Eye (tissue), 1 donor: ENCODE measurements at regions not wholly inside any gene's neighbourhood (a gene's known extent, or its start where the extent isn't known, plus 50 kb on each side); places are given as distances from the start of the nearest gene placed in this dataset.

ENCODE experiments used
- DNase-seq: peaks from one replicate; pipeline ENCODE4 v3.0.0-alpha.2; 2015

DNA sequence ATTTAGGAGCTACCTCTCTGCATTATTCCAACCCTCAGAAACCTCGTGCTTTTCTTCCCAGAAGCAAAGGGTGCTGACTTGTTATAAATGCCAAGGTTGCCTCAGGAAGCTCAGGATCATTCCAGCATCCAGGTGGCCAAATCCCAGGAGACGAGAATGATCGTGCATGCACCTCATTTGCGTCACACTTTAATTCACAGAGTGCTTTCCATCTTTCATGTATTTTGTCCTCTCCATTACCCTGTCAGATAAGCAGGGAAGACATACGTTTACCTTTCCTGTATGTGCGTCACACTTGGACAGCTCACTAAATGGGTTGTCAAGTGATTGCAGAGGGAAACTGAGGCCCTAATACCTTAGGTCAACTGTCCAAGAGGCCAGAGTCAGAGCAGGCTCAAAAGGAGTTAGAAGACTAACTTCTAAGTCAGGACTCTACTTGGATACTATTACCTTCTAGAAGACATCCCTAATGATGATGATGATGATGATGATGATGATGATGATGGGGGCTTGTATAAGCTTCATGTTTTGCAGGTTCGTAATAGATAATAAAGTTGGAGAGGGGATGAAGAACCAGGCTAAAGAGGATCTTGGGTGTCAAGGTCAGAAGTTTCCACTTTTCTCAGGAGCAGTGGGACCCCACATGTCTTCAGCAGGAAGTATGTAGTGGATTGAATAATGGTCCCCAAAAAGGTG is 150.6 kb upstream of the TNRC6C start:
- no peak for DNase-seq

DNA sequence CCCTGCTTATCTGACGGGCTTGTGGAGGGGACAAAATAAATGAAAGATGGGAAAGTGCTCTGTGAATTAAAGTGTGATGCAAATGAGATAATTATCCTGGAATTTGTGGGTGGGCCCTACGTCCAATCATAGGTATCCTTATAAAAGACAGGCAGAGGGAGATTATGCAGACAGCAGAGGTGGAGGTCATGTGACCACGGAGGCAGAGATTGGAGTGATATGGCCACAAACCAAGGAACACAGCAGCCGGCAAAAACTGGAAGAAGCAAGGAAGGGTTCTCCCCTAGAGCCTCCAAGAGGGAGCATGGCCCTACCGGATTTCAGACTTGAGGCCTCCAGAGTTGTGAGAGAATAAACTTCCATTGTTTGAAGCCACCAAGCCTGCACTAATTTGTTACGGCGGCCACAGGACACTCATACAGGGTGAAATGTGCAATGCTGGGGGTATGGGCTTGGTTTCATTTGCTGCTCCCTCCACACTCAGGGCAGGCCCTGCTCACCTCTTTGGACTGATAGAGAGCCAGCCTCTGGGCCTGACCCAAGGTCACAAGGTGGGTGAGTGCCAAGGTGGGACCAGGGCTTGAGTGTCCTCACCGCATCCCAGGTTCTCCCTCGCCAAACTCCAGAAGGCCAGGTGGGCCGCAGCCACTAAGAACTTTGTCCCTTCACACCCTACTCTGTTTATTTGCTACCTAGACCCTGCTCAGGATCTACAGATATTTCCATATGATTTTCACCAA is 149.6 kb upstream of the TNRC6C start:
- DNase-seq = no peak

DNA sequence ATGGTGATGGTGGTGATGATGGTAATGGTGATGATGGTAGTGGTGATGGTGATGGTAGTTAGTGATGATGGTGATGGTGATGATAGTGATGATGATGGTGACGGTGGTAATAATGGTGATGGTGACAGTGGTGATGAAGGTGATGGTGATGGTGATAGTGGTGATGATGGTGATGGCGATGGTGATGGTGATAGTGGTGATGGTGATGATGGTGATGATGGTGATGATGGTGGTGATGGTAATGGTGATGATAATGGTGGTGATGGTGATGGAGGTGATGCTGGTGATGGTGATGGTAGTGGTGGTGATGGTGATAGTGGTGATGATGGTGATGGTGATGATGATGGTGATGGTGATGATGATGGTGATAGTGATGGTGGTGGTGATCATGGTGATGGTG is 148.7 kb upstream of the TNRC6C start:
- DNase-seq = no peak

DNA sequence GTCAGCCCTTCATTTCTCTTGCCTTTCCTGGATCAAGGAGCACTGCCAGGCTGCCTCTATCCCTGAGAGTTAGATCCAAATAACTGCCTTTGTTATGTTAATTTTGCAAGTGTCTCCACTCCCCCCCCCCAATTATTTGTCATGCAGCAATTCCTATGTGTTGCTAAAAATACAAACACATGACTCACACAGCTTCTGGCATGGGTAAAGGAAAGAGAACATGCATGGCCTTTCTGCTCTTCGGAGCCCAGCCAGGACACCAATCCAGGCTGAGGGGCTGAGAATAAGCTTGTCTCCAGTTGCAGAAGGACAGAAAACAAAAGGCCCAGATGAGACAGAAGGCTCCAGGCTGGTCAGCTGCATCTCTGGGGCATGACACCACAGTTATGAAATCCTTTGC is 148.0 kb upstream of the TNRC6C start:
- DNase-seq = no peak

DNA sequence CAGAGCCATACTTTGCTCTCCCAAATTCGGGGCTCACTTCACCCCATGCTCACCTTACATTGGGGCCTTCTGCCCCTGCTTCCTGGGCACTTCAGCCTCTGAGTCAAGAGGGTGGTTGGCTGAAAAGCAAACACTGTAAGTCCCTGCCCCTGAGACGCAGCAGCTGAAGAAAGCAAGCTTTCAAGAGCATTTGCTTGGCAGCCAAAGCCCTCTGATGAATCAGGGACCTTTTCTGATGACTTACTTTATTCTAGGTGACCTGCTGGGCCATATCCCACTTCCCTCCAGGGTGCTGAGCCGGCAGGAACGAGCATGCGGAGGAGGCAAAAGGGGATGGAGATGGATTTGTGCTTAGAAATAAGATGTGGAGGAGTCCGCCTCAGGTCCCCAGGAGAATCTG is 147.0 kb upstream of the TNRC6C start:
- no peak for DNase-seq

DNA sequence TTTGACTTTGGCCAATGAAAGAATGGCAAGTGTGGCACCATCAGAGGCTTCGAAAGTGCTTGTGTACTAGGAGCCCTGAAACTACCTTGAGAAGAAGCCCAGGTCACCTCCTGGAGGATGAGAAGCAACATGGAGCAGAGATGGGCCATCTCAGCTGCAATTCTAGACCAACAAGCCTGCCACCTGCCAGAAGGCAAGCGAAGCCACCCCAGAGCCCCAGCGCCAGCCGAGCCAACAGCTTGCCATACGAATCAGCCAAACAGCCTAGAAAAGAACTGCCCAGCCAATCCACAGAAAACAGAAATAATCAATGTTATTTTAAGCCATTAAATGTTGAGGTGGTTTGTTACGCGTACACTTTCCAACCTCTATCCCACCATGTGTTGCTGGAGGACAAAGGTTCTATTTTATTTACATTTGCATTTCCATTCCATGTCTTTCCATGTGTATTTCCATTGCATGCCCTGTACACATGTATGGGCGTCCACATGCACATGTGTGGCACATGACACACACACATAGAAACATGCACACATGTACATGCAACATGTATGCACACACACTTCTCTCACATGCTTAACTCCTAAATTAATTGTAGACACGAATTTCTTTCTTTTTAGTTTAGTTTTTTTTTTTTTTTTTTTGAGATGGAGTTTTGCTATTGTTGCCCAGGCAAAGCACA is 144.3 kb upstream of the TNRC6C start:
- no peak for DNase-seq

DNA sequence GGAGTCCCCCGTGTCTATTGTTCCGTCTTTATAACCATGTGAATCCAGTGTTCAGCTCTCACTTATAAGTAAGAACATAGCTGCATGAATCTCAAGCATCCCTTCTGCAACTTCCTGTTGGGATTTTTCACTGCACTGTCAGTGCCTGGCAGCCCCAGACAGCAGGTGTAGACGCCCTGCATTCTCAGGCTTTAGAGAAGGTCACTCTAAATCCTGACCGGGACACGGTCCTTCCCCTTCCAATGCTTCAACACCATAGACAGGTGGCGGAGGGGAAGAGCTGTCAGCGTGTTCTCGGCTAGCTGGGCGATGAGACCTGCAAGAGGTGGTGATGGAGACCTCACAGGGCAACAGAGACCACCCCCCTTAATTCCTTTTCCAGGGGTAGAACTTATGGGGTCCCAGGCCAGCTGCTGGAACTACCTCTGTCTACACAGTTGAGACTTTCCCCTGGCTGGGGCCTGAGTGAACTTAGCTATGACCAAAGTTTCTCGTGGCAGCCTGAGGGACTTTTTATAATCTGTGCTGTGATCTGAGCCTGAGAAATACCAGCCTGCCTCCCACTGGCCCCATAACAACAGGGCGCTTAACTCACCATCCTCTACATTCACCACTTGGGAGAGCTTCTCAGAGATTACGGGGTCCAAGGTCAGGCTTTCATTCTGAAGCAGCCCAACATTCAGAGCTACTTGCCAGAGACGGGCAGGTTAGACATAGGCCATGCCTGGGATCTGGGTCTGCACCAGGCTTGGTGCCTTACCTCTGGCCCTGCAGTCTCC is 143.2 kb upstream of the TNRC6C start:
- DNase-seq = no peak

DNA sequence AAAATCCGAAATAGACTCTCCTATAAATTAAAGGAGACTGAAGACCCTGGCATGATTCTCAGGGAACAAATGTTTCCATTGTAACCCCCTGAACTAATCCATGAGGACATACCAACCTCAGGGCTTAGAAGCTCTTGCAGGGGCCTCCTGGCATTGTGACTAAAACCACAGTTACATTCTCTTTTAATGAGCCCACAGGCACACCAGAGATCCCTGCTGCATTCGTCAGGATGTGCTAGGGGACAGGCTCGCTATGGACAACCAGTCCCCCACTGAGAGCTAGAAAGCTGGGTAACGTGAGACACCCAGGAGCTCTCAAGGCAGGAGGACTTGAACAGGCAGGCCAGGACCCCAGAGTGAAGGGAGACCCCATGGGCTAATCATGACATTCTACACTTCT is 140.6 kb upstream of the TNRC6C start:
- no peak for DNase-seq

DNA sequence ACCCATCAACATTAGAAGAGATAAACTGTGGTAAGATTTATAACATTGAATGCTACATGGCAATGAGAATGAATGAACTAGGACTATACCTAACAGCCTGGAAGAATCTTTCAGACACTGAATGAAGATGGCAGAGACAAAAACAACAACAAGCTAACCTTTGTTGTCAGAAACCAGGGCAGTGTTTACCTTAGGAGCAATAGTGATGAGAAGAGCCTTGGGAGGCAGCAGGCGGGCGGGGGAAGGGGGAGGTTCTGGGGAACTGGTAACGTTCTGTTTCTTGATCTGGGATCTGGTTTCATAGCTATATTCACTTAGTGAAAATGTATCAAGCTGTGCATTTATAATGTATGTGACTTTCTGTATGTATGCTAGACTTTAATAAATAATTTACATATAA is 139.0 kb upstream of the TNRC6C start:
- no peak for DNase-seq

DNA sequence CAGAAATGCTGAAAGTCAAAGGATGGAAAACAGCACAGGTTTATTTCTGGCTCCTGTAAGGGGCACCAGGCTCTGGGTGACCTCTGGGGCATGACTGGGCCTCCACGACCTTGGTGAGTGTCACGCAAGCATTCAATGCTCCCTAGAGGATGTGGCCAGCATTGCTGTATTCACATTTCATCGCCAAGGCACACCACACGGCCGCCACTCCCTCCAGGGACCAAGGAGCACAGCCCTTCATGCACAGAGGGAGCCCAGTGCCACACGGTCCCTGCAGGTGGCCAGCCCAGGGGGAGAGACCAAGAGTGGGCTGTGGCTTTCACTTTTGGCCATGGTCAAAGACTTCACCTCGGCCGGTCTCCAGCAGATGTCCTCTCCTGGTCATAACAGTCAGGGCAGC is 137.4 kb upstream of the TNRC6C start:
- no peak for DNase-seq

DNA sequence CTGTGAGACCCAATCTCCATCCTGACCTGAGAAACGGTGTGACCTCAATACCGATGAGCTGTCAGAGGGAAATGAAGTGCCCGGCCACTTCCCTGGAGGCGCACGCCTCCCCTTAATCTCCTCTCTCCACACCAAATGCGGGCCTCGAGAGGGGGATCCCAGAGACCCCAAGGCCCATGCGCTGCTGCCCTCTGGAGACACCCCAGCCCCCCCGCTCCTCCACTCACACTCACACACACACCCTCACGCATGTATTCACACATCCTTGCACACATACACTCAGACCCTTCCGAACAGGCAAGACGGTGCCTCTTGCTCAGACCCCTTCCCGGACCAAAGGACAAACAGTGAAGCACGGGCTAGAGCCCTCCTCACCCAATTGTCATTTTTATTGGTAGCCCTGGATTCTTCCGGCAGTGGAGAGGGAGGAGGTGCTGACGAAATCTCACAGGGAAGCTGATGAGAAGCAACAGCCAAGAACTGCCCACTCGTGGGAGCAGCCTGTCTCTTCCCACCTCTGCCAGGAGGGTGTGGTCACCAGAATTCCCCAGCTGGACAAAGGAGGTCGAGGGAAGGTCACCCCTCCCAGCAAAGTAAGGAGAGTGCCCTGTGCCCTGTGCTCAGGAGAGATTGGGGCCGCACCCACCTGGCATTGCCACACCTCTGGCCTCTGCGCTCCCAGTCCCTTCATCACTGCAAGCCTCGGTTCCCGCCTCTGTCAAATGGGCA is 136.0 kb upstream of the TNRC6C start:
- DNase-seq = no peak

DNA sequence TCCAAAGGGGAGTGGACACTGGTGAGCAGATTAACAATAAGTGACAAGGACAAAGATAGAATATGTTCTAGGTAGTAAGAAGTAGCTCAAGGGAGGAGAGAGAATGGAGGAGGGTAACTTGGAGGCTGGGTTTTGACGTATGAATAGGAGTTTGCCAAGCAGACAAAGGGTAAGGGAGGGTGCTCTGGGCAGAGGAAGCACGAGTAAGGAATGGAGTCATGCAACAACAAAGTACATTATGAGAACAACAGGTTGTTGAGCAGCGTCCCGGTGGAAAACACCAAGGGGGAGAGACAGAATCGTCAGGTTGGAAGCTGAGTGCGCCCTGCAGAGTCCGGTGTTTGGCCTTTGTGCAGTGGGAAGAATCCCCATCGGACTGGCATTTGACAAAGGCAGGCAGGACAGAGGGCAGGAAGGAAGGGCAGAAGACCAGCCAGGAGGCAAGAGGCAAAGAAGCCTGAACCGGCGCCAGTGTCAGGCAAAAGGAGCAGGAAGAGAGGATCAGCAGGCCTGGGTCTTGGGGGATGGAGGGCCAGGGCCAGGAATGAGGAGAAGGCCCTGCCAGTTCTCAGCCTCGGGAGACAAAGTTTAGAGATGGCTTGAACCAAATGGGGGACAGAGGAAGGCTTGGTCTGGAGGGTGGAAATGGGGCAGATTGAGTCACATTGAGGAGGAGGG is 134.3 kb upstream of the TNRC6C start:
- no peak for DNase-seq

DNA sequence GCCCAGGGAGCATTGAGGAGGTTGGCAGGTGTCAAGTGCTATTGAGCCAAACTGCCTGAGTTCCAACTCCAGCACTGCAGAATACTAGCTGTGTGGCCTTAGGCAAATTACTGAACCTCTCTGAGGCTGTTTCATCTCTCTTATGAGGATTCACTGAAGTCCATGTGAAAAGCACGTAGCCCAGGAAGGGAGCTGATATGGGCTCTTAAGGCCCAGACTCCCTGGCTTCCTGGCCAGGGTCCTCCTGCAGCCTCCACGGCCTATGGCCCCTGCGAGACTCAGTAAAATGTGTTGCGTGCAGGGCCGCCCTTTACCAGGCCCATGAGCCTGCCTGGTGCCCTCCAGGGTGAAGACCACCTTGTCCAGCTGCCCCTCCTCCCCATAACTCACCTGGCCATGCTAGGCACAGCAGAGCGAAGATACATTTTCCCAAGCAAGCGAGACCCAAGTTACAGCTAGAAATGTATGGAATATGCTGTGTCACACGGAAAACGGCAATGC is 133.7 kb upstream of the TNRC6C start:
- no peak for DNase-seq

DNA sequence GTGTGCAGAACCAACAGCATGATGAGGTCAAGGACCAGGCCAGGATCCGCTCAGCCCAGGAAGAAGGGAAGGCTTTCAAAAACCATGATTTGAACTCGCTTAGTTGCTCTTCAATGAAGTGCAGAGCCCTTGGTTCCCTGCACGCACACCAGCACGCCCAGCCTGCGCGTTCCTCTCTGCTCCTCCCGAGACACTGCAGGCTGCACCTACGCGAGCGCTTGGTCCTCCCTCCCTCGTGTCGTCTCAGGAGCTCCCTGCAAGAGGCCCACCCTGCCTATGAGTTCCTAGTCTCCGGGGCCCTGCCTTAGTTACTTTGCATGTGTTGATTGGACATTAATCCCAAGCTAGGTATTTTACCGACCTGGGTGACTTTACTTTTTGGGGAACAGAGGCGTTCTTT is 132.9 kb upstream of the TNRC6C start:
- no peak for DNase-seq

DNA sequence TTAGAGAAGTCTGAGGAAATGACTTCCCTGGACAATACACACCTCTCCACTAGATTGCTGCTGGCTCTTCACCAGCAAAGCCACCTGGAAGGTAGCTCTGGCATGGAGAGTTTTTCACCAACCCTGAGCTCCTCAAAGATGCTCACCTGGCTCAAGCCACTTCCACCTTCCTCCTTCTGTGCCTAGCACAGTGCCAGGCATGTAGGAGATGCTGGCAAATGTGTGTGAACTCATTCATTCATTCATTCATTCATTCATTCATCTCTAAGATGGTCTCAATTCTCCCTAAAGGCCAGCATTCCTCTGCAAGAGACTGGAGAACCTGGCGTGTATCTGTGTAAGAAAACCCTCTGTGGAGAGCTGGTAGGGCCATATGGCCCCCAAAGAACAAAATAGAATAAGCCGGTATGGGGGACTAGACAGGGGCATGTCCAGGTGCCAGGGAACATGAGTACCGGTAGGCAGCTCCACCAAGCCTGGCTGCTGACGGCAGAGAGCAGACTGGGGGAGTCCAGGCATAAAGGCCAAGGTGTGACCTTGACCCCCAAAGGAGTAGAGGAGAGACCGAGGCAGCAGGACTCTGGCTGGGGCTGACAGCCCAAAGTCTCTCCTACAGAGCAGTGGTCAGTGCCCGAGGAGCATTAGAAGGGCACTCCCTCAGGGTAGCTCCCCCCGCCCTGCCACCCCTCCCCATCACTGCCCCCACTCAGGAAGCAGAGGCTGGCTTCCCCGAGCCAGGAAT is 132.2 kb upstream of the TNRC6C start:
- no peak for DNase-seq

DNA sequence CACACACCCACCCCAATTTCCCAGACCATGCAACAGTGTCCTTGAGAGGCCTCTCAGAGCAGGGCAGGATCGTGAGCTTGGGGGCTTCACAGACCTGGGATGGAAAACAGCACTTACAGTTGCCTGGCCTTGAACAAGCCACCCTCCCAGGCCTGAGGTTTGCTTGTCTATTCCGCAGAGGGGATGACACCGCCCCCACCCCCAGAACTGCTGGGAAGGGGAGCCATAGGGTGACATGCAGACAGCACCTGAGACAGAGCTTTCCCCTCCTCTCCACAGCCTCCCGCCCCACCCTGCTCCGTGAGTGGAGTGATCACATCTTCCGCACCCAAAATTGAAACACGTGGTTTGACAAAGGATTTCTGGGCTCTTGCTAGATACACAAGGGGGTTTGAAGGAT is 131.5 kb upstream of the TNRC6C start:
- DNase-seq = no peak

DNA sequence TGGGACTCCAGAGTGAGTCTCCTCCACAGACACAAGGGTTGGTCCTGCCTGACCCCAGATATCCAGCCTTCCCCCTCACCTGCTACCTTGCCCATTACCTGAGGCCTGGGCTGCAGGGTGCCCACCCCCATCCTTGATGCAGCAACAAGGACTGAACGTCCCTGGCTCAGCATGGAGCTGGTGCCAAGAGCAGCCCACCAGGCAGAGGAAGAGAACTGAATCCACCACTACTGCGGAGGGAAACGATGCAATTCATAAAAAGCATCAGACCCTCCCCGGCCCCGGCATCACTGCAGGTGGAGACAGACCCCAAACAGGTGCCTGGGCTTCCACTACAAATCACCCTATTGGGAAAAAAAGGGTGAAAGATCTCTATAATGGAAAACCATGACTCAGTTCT is 131.0 kb upstream of the TNRC6C start:
- no peak for DNase-seq

DNA sequence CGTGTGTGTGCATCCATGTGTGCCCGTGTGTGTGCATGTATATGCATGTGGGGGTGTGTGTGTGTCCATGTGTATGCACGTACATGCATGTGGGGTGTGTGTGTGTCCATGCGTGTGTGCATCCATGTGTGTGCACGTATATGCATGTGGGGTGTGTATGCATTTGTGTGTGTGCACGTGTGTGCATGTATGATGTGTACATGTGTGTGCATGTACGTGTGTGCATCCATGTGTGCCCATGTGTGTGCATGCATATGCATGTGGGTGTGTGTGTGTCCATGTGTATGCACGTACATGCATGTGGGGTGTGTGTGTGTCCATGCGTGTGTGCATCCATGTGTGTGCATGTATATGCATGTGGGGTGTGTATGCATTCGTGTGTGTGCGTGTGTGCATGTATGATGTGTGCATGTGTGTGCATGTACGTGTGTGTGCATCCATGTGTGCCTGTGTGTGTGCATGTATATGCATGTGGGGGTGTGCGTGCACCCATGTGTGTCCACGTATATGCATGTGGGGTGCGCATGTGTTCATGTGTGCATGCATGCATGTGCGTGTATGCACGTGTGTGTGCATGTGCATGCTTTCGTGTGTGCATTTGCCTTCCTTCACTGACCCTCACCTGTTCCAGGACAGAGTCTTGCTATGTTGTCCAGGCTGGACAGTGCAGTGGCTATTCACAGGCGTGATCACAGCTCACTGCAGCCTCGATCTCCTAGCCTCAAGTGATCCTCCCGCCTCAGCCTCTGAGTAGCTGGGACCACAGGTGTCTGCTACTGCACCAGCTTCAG is 129.6 kb upstream of the TNRC6C start:
- no peak for DNase-seq

DNA sequence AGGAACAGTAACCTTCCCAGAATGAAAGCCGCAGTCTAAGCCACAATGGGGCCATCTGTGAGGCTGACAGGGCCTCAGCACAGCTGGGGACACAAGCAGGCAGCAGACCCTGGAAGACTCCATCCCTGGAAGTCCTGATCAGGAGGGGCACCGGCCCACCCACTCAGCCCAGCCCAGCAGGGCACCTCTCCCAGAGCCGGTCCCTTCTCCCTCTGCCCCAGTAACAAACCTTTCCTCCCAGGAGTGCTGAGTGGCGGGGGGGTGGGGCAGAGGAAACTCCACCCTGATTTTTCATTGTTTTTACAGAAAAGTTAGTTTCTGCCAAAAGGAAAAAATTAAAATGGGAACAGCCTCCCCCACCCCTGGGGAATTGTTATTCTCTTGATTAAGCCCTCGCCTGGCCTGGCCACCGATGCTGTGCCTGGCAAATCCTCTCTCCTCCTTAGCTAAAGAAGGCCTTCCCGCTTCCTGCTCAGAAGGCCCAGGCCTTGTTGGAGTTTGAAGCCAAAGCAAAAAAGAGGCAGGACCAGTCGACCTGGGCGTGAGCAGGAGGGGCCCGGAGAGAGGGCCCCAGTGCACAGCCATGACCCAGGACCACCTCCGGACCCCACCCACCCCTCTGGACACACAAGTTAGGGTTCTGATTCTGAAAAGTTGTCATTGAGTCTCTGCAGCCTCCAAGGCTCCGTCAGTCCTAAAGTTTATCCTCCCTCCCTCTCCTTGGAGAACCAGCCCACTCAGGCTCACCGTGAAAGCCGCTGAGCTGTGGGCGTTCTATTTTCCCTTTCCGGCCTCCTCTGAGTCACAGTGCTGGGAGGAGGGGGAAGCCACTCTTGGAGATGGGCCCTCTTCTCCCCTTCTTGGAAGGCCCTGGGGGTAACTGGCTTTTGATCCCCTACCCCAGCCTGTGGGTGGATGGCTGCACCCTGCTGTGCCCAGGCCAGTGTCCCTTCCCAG is 128.4 kb upstream of the TNRC6C start:
- peak; percentile 68 for DNase-seq
